ENCODE measurements at regions not wholly inside any gene's neighbourhood (a gene's known extent, or its start where the extent isn't known, plus 50 kb on each side); places are given as distances from the start of the nearest gene placed in this dataset.

DNA sequence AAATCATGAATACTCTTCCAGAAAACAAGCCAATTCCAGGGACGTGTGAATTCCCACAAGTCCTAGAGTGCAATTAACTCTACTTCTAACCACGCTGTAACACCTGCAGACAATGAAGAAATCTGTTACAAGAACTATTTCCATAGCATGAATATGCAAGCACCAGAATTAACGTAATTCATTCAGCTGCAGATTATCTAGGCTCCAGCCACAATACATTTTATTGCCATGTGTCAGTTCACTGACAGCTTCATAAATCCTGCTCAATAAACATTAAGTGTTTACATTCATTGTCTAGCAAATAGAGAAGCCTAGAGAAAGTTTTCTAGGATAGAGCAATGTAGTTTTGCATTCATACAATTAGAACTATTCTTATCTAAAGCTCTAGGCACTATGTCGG is 1348.5 kb downstream of the GRIK2 start:
- 41% methylated on average over 4 of the region's 4 CpGs; no CpG with 5 or more reads in 1 of the 2 experiments for WGBS, 2 experiments (ENCODE audit: extremely low coverage in 1 of 2, insufficient coverage in 1 of 2, insufficient read length in 1 of 2, insufficient replicate concordance in 2 of 2, low coverage in 1 of 2, low lambda C conversion rate in 2 of 2, missing lambda C conversion rate in 1 of 2)
- Histone ChIP-seq H3K18ac (ENCODE audit: extremely low read depth, low read length) (no peak overlapping the region), H2AFZ (ENCODE audit: low read length) (no peak overlapping the region), H4K20me1 (replicated peaks in 1 of 2; ENCODE audit: control insufficient read depth in 1 of 2, insufficient read depth in 2 of 2, low read length in 2 of 2) (no peaks in the 10 kb centered on the region), H2BK15ac (ENCODE audit: low read length) (no peak overlapping the region), H3K36me3 (ENCODE audit: control insufficient read depth in 2 of 4, insufficient read depth in 4 of 4, low read length in 3 of 4) (no peaks in the 10 kb centered on the region), H3K56ac (replicated peaks; ENCODE audit: insufficient read length, low read depth, low read length) (no peak overlapping the region), H3K9ac (replicated peaks in 1 of 4; ENCODE audit: extremely low read depth in 1 of 4, low read depth in 3 of 4, low read length in 3 of 4) (no peak overlapping the region), H3K27ac (ENCODE audit: low read depth, low read length) (no peak overlapping the region), H3K4me1 (replicated peaks in 1 of 4; ENCODE audit: control insufficient read depth in 3 of 4, insufficient read depth in 4 of 4, low read length in 3 of 4) (peaks cover 0 to 2% (median 0%) of the 10 kb centered on the region in 4 experiments; a peak in 4 of 7 replicates), H4K5ac (ENCODE audit: insufficient read length, low read depth, low read length) (no peak overlapping the region), H3K79me1 (ENCODE audit: low read depth, low read length) (no peaks in the 10 kb centered on the region), H4K8ac (ENCODE audit: extremely low read depth, insufficient read depth, low read length) (no peak overlapping the region), H3K14ac (ENCODE audit: insufficient read length) (no peak overlapping the region), H3K23ac (ENCODE audit: insufficient read length) (no peak overlapping the region), H3K4me3 (ENCODE audit: extremely low read depth in 1 of 4, insufficient read depth in 2 of 4, low read depth in 3 of 4, low read length in 4 of 4) (no peak overlapping the region), H2BK5ac (ENCODE audit: low read depth, low read length) (no peak overlapping the region), H3K23me2 (ENCODE audit: low read depth, low read length) (no peaks in the 10 kb centered on the region), H3K9me3 (ENCODE audit: insufficient read depth in 2 of 2, low read depth in 1 of 2, low read length in 1 of 2) (no peaks in the 10 kb centered on the region), H3K27me3 (replicated peaks in 1 of 4; ENCODE audit: control insufficient read depth in 3 of 4, extremely low read depth in 1 of 4, insufficient read depth in 3 of 4, low read length in 3 of 4) (no peaks in the 10 kb centered on the region), H2AK5ac (ENCODE audit: low read depth, low read length) (no peak overlapping the region), H2BK12ac (ENCODE audit: low read depth, low read length) (no peak overlapping the region), H2BK120ac (replicated peaks; ENCODE audit: low read depth, low read length) (no peak overlapping the region), H3K4me2 (ENCODE audit: insufficient read depth in 1 of 2, low read depth in 2 of 2, low read length in 2 of 2) (no peak overlapping the region), H3K79me2 (ENCODE audit: control insufficient read depth in 1 of 2, insufficient read depth in 2 of 2, low read length in 2 of 2) (no peaks in the 10 kb centered on the region), H2BK20ac (ENCODE audit: low read length) (no peak overlapping the region), H4K91ac (replicated peaks; ENCODE audit: insufficient read length, low read length) (no peak overlapping the region), H3K4ac (replicated peaks; ENCODE audit: insufficient read length, low read depth, low read length) (no peak overlapping the region)
- TF ChIP-seq EZH2 (IDR thresholded peaks at IDR 0.05; ENCODE audit: low read depth, low read length, severe bottlenecking): no peak
- TF ChIP-seq POU5F1 (IDR thresholded peaks at IDR 0.05; ENCODE audit: low read depth, low read length): 0 out of 2 replicates have a peak, but pooled peaks have one; percentile 36
- POLR2A ChIA-PET (ENCODE audit: partially characterized antibody): no interaction called here
- FAIRE-seq (no peak), DNase-seq (ENCODE audit: low read depth in 1 of 2, low spot score in 2 of 2) (no peak)
- CTCF ChIA-PET (ENCODE audit: partially characterized antibody): no interaction called here

Measured in H1 (cell line).